H1 (cell line): ENCODE measurements at regions not wholly inside any gene's neighbourhood (a gene's known extent, or its start where the extent isn't known, plus 50 kb on each side); places are given as distances from the start of the nearest gene placed in this dataset.

ENCODE experiments used
- CTCF ChIA-PET: fragments of 300-600 bp; sonication (Branson Sonifier 250); formaldehyde crosslinking; loops from one replicate; lab custom pipeline; 2021; ENCODE audit not compliant: partially characterized antibody; lab: Charles Lee
- POLR2A ChIA-PET: fragments of 300-600 bp; sonication (Branson Sonifier 250); formaldehyde crosslinking; loops from one replicate; lab custom pipeline; 2021; ENCODE audit warnings: inconsistent platforms; ENCODE audit not compliant: partially characterized antibody; lab: Charles Lee
- DNase-seq, 2 experiments: peaks; one replicate each; pipeline versions ENCODE4 v3.0.0 to v3.0.0-alpha.2; 2010 to 2022; ENCODE audit warnings: low spot score in 2 of 2, low read depth in 1 of 2, mixed read lengths in 1 of 2
- FAIRE-seq: peaks from 2 replicates; lab custom pipeline; 2011; peaks lifted over from hg19 to GRCh38; lab: Jason Lieb, UNC
- H2AFZ ChIP-seq: 2 replicates; pipeline ENCODE4 v1.8.1; 2012; ENCODE audit warnings: low read length, inconsistent platforms
- H2AK5ac ChIP-seq: 2 replicates; pipeline ENCODE4 v1.6.1; 2013; ENCODE audit warnings: low read depth, low read length
- H2BK120ac ChIP-seq: replicated peaks from 2 replicates; pipeline ENCODE3; 2013; ENCODE audit warnings: low read depth, low read length, inconsistent platforms
- H2BK12ac ChIP-seq: 2 replicates; pipeline ENCODE4 v1.6.1; 2013; ENCODE audit warnings: low read depth, low read length
- H2BK15ac ChIP-seq: 2 replicates; pipeline ENCODE4 v1.6.1; 2013; ENCODE audit warnings: low read length
- H2BK20ac ChIP-seq: 2 replicates; pipeline ENCODE4 v1.6.1; 2013; ENCODE audit warnings: low read length
- H2BK5ac ChIP-seq: 2 replicates; pipeline ENCODE4 v1.6.1; 2013; ENCODE audit warnings: low read depth, low read length
- H3K14ac ChIP-seq: 2 replicates; pipeline ENCODE4 v1.6.1; 2013; ENCODE audit warnings: inconsistent platforms; ENCODE audit not compliant: insufficient read length
- H3K18ac ChIP-seq: 2 replicates; pipeline ENCODE4 v1.6.1; 2013; ENCODE audit warnings: low read length; ENCODE audit errors: extremely low read depth
- H3K23ac ChIP-seq: 2 replicates; pipeline ENCODE4 v1.6.1; 2013; ENCODE audit warnings: inconsistent platforms; ENCODE audit not compliant: insufficient read length
- H3K23me2 ChIP-seq: 2 replicates; pipeline ENCODE4 v1.6.1; 2013; ENCODE audit warnings: low read depth, low read length
- H3K27ac ChIP-seq: 2 replicates; pipeline ENCODE4 v1.6.1; 2011; ENCODE audit warnings: low read depth, low read length, inconsistent platforms
- H3K27me3 ChIP-seq, 4 experiments: replicated peaks in 1 of 4; 1 replicate in 1 of 4; 2 replicates in 3 of 4; pipeline versions ENCODE4 v1.6.1 to v1.8.1; 2011 to 2013; ENCODE audit warnings: low read length in 3 of 4, mild to moderate bottlenecking in 3 of 4, inconsistent platforms in 2 of 4, mixed read lengths in 2 of 4, moderate library complexity in 1 of 4; ENCODE audit not compliant: control insufficient read depth in 3 of 4, insufficient read depth in 3 of 4; ENCODE audit errors: extremely low read depth in 1 of 4
- H3K36me3 ChIP-seq, 4 experiments: 2 replicates each; pipeline versions ENCODE4 v1.6.1 to v1.8.1; 2011 to 2013; ENCODE audit warnings: mild to moderate bottlenecking in 4 of 4, low read length in 3 of 4, moderate library complexity in 2 of 4, control low read depth in 1 of 4, inconsistent platforms in 1 of 4; ENCODE audit not compliant: insufficient read depth in 4 of 4, control insufficient read depth in 2 of 4
- H3K4ac ChIP-seq: replicated peaks from 2 replicates; pipeline ENCODE3; 2013; ENCODE audit warnings: low read length, low read depth, mixed read lengths, inconsistent platforms; ENCODE audit not compliant: insufficient read length
- H3K4me1 ChIP-seq, 4 experiments: replicated peaks in 1 of 4; 1 replicate in 1 of 4; 2 replicates in 3 of 4; pipeline versions ENCODE4 v1.6.1 to v1.8.1; 2011 to 2013; ENCODE audit warnings: low read length in 3 of 4, inconsistent platforms in 2 of 4, mixed read lengths in 1 of 4; ENCODE audit not compliant: insufficient read depth in 4 of 4, control insufficient read depth in 3 of 4
- H3K4me2 ChIP-seq, 2 experiments: 2 replicates each; pipeline versions ENCODE4 v1.6.1 to v1.8.1; 2011 to 2013; ENCODE audit warnings: low read depth in 2 of 2, low read length in 2 of 2, control low read depth in 1 of 2, inconsistent platforms in 1 of 2, mild to moderate bottlenecking in 1 of 2; ENCODE audit not compliant: insufficient read depth in 1 of 2
- H3K4me3 ChIP-seq, 4 experiments: fragments of 200-600, 300-600 bp in 1 of 4; sonication (generic), shearing (Covaris generic), sonication (Bioruptor Twin) in 1 of 4; 2 replicates each; pipeline versions ENCODE4 v1.5.1 to v1.8.1; 2011 to 2016; ENCODE audit warnings: low read length in 4 of 4, low read depth in 3 of 4, control low read depth in 2 of 4, inconsistent platforms in 2 of 4, mild to moderate bottlenecking in 2 of 4, mixed read lengths in 1 of 4, moderate library complexity in 1 of 4; ENCODE audit not compliant: insufficient read depth in 2 of 4; ENCODE audit errors: extremely low read depth in 1 of 4
- H3K56ac ChIP-seq: replicated peaks from 2 replicates; pipeline ENCODE3; 2013; ENCODE audit warnings: low read depth, mild to moderate bottlenecking, mixed read lengths, low read length, inconsistent platforms; ENCODE audit not compliant: insufficient read length
- H3K79me1 ChIP-seq: 2 replicates; pipeline ENCODE4 v1.6.1; 2013; ENCODE audit warnings: low read depth, low read length, control low read depth
- H3K79me2 ChIP-seq, 2 experiments: 2 replicates each; pipeline versions ENCODE4 v1.6.1 to v1.8.1; 2012 to 2013; ENCODE audit warnings: low read length in 2 of 2, mild to moderate bottlenecking in 2 of 2, inconsistent platforms in 1 of 2; ENCODE audit not compliant: insufficient read depth in 2 of 2, control insufficient read depth in 1 of 2
- H3K9ac ChIP-seq, 4 experiments: replicated peaks in 1 of 4; 1 replicate in 1 of 4; 2 replicates in 3 of 4; pipeline versions ENCODE4 v1.6.1 to v1.8.1; 2011 to 2013; ENCODE audit warnings: low read depth in 3 of 4, low read length in 3 of 4, control low read depth in 2 of 4, mild to moderate bottlenecking in 2 of 4, moderate library complexity in 2 of 4, inconsistent platforms in 1 of 4; ENCODE audit errors: extremely low read depth in 1 of 4
- H3K9me3 ChIP-seq, 2 experiments: 2 replicates each; pipeline versions ENCODE4 v1.6.1 to v1.8.1; 2012 to 2013; ENCODE audit warnings: mild to moderate bottlenecking in 2 of 2, moderate library complexity in 2 of 2, control low read depth in 1 of 2, inconsistent platforms in 1 of 2, low read depth in 1 of 2, low read length in 1 of 2, mixed read lengths in 1 of 2; ENCODE audit not compliant: insufficient read depth in 2 of 2
- H4K20me1 ChIP-seq, 2 experiments: replicated peaks in 1 of 2; 2 replicates each; pipeline versions ENCODE3 to v1.8.1; 2011 to 2013; ENCODE audit warnings: inconsistent platforms in 2 of 2, low read length in 2 of 2, mild to moderate bottlenecking in 1 of 2; ENCODE audit not compliant: insufficient read depth in 2 of 2, control insufficient read depth in 1 of 2
- H4K5ac ChIP-seq: 2 replicates; pipeline ENCODE4 v1.6.1; 2013; ENCODE audit warnings: low read length, low read depth, mixed read lengths, inconsistent platforms; ENCODE audit not compliant: insufficient read length
- H4K8ac ChIP-seq: 2 replicates; pipeline ENCODE4 v1.8.0; 2013; ENCODE audit warnings: mild to moderate bottlenecking, moderate library complexity, low read length, inconsistent platforms; ENCODE audit not compliant: insufficient read depth; ENCODE audit errors: extremely low read depth
- H4K91ac ChIP-seq: replicated peaks from 2 replicates; pipeline ENCODE3; 2013; ENCODE audit warnings: low read length, mixed read lengths, inconsistent platforms; ENCODE audit not compliant: insufficient read length
- CBX8 ChIP-seq: fragments of 300-800, 300-1000 bp; sonication (generic); IDR thresholded peaks from 2 replicates; pipeline ENCODE4 v1.7.1; 2016; ENCODE audit warnings: low read depth, low read length, borderline replicate concordance
- CHD1 ChIP-seq: IDR thresholded peaks from 2 replicates; pipeline ENCODE4 v1.6.1; 2012; ENCODE audit warnings: low read depth, low read length, improper control_type of control experiment
- CHD2 ChIP-seq: IDR thresholded peaks from 2 replicates; pipeline ENCODE4 v1.6.1; 2012; ENCODE audit warnings: low read length, improper control_type of control experiment
- CREB1 ChIP-seq: IDR thresholded peaks from 2 replicates; pipeline ENCODE4 v1.6.1; 2012; ENCODE audit warnings: inconsistent platforms
- EP300 ChIP-seq, 2 experiments: IDR thresholded peaks; 1 replicate in 1 of 2; 2 replicates in 1 of 2; pipeline ENCODE4 v1.6.1; 2011 to 2012; ENCODE audit warnings: low read depth in 2 of 2, low read length in 2 of 2, mild to moderate bottlenecking in 2 of 2, borderline replicate concordance in 1 of 2, inconsistent platforms in 1 of 2, moderate library complexity in 1 of 2
- EZH2 ChIP-seq: fragments of 200-600 bp; sonication (generic); IDR thresholded peaks from 2 replicates; pipeline ENCODE4 v1.7.1; 2012; ENCODE audit warnings: low read depth, mild to moderate bottlenecking, moderate library complexity, low read length, inconsistent platforms; ENCODE audit not compliant: severe bottlenecking
- GTF2F1 ChIP-seq: IDR thresholded peaks from 2 replicates; pipeline ENCODE4 v1.6.1; 2012; ENCODE audit warnings: low read depth, low read length, improper control_type of control experiment, borderline replicate concordance
- HDAC2 ChIP-seq, 2 experiments: fragments of 300-600 bp in 1 of 2; sonication (generic) in 1 of 2; IDR thresholded peaks; 2 replicates each; pipeline ENCODE4 v1.6.1; 2011 to 2012; ENCODE audit warnings: low read depth in 2 of 2, low read length in 2 of 2, mild to moderate bottlenecking in 2 of 2, moderate library complexity in 2 of 2, borderline replicate concordance in 1 of 2, inconsistent platforms in 1 of 2
- HDAC6 ChIP-seq: IDR thresholded peaks from one replicate; pipeline ENCODE4 v1.7.1; 2012; ENCODE audit warnings: low read depth, mild to moderate bottlenecking, inconsistent platforms, low read length, moderate library complexity
- KDM5A ChIP-seq: fragments of 200-600 bp; IDR thresholded peaks from 2 replicates; pipeline ENCODE4 v1.7.1; 2012; ENCODE audit warnings: mild to moderate bottlenecking, low read length, inconsistent platforms, mixed read lengths
- POU5F1 ChIP-seq: IDR thresholded peaks from 2 replicates; pipeline ENCODE4 v1.6.1; 2011; ENCODE audit warnings: low read depth, mild to moderate bottlenecking, low read length, moderate library complexity
- SIX5 ChIP-seq: IDR thresholded peaks from 2 replicates; pipeline ENCODE4 v1.6.1; 2011; ENCODE audit warnings: mild to moderate bottlenecking, low read depth, low read length
- SRF ChIP-seq: IDR thresholded peaks from 2 replicates; pipeline ENCODE4 v1.6.1; 2011; ENCODE audit warnings: mild to moderate bottlenecking, low read depth, low read length, moderate library complexity
- WGBS, 2 experiments: shearing (Covaris generic) in 1 of 2; methylation state at CpG; one replicate each; pipeline versions ENCODE4 v1.1.6 to v1.1.7; 2013 to 2015; ENCODE audit warnings: low lambda C conversion rate in 2 of 2, mixed read lengths in 2 of 2, inconsistent platforms in 1 of 2, low coverage in 1 of 2, missing lambda C conversion rate in 1 of 2; ENCODE audit not compliant: insufficient replicate concordance in 2 of 2, insufficient coverage in 1 of 2, insufficient read length in 1 of 2; ENCODE audit errors: extremely low coverage in 1 of 2, missing lambda C conversion rate in 1 of 2; 5-methylcytosine and 5-hydroxymethylcytosine counted together
- TF ChIP-seq, protein P1 (sequence below): IDR thresholded peaks from 2 replicates; pipeline ENCODE4 v1.6.1; 2011; ENCODE audit warnings: low read depth, mild to moderate bottlenecking, low read length; ENCODE audit not compliant: insufficient read depth

DNA sequence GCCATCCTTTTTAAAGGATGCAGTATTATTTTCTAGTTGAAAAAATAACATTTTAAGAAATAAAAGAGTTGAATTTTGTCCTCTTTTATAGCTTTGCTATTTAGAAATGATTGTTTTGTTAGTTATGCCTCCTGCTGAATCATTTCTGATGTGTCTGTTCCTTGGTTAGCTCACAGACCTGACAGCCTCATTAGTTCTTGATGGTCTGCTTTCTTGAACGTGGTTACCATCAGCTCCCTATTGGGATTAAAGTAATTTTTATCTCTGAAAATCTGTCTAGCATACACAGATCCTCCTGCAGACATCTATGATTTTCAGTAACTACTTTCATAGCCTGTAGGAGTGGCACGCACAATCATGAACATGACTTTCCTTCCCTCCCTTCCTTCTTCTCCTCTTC is 447.6 kb upstream of the B3GALT2 start:
- no peak overlapping the region for H4K8ac ChIP-seq
- H3K4me3 ChIP-seq, result no peak overlapping the region
- FAIRE-seq, result no peak
- no peak overlapping the region for H3K27ac ChIP-seq
- H4K5ac ChIP-seq, result no peak overlapping the region
- H3K14ac ChIP-seq, result no peak overlapping the region
- no peaks in the 10 kb centered on the region for H3K79me1 ChIP-seq
- ChIA-PET CTCF (interaction anchor here (1.2 kb wide), 1 partner anchor 21 kb away, joined by 3 read pairs; no protein-coding TSS in a partner anchor), POLR2A (no interaction called here)
- H2BK12ac ChIP-seq, result no peak overlapping the region
- H3K27me3 ChIP-seq, result no peaks in the 10 kb centered on the region
- no peak overlapping the region for H3K4ac ChIP-seq
- no peaks in the 10 kb centered on the region for H3K23me2 ChIP-seq
- H3K56ac ChIP-seq, result no peak overlapping the region
- H3K4me2 ChIP-seq, result no peak overlapping the region
- H3K79me2 ChIP-seq, result no peaks in the 10 kb centered on the region
- H2AK5ac ChIP-seq, result no peak overlapping the region
- H3K4me1 ChIP-seq, result no peaks in the 10 kb centered on the region
- no peak overlapping the region for H2BK120ac ChIP-seq
- H2BK5ac ChIP-seq, result no peak overlapping the region
- no peak overlapping the region for H3K18ac ChIP-seq
- no peak overlapping the region for H2BK15ac ChIP-seq
- 59% methylated on average over 2 of the region's 2 CpGs; no CpG with 5 or more reads in 1 of the 2 experiments for WGBS, 2 experiments
- no peaks in the 10 kb centered on the region for H3K36me3 ChIP-seq
- H2AFZ ChIP-seq, result no peak overlapping the region
- H4K91ac ChIP-seq, result no peak overlapping the region
- H2BK20ac ChIP-seq, result no peak overlapping the region
- no peak overlapping the region for H3K23ac ChIP-seq
- no peak for DNase-seq
- no peaks in the 10 kb centered on the region for H3K9me3 ChIP-seq
- no peak overlapping the region for H3K9ac ChIP-seq
- no peak for TF ChIP-seq SIX5
- no peak for TF ChIP-seq EZH2
- no peak for TF ChIP-seq CBX8
- TF ChIP-seq KDM5A, result no peak
- TF ChIP-seq SRF, result no peak
- no peak for TF ChIP-seq CHD1
- no peak for TF ChIP-seq CHD2
- no peak for TF ChIP-seq CREB1
- no peak for TF ChIP-seq GTF2F1
- no peak for TF ChIP-seq HDAC6
- TF ChIP-seq POU5F1, result no peak
- TF ChIP-seq EP300 (IDR thresholded peaks at IDR 0.05; ENCODE audit: borderline replicate concordance in 1 of 2, low read depth in 2 of 2, low read length in 2 of 2), result no peak
- TF ChIP-seq, protein P1, sequence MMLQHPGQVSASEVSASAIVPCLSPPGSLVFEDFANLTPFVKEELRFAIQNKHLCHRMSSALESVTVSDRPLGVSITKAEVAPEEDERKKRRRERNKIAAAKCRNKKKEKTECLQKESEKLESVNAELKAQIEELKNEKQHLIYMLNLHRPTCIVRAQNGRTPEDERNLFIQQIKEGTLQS, result no peak
- no peak for TF ChIP-seq HDAC2 (IDR thresholded peaks at IDR 0.05; ENCODE audit: borderline replicate concordance in 1 of 2, low read depth in 2 of 2, low read length in 2 of 2)
- no peaks in the 10 kb centered on the region for H4K20me1 ChIP-seq
